HG03520 (cell line): ENCODE measurements at regions not wholly inside any gene's neighbourhood (a gene's known extent, or its start where the extent isn't known, plus 50 kb on each side); places are given as distances from the start of the nearest gene placed in this dataset.

Source experiments
- ATAC-seq: cut with Tn5 transposase; IDR thresholded peaks from one replicate; pipeline ENCODE4 v1.9.1; 2021; ENCODE audit warnings: mild to moderate bottlenecking, moderate library complexity; ENCODE audit not compliant: unreplicated experiment

DNA sequence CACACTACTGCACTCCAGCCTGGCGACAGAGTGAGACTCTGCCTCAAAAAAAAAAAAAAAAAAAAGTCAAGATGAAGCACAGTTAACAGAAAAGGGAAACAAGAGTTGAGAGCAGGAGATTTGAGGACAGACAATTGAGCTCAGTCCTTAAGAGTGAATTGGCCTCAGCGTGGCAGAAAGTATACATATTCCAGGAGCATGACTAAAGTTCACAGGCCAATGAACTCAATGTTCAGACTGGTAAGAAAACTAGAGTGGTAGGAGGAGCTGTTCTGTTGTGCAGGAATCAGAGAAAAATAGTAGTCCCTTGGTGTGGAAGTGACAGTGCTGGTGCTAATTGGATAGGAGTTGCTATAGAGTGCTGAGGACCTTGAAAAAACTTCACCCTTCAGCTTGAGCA lies 60.0 kb downstream of the NRN1 start:
- no peak for ATAC-seq

DNA sequence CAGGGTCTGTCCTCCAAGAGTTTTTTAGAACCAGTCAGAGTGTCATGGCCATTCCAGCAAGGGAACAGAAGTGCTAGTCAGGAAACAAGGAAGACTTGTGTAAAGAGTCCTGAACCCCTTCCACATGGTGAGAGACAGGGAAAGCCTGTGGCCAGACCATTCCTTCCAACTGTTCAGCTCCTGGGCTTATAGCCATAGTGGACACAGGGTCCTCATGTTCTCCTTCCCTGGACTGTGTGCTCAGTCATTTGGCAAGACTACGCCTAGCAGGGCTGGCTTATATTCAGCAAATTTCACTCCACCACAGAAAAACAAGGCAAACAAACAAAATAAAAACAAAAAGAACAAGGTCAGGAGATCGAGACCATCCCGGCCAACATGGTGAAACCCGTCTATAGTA lies 60.5 kb downstream of the NRN1 start:
- no peak for ATAC-seq

DNA sequence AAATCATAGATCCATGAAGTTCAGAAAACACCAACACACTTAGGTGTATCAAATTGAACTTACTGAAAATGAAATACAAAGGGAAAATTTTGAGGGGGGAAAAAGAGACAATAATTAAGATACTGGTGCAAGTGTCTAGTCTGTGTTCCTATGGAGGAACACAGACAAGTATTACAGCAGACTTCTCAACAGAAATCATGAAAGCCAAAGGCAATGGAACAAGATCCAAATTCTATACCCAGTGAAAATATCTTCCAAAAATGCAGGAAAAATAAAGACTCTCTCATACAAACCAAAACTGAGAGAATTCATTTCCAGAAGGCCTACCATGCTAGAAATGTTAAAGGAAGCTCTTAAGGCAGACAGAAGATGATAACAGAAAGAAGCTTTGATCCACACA lies 63.1 kb downstream of the NRN1 start:
- ATAC-seq: no peak

DNA sequence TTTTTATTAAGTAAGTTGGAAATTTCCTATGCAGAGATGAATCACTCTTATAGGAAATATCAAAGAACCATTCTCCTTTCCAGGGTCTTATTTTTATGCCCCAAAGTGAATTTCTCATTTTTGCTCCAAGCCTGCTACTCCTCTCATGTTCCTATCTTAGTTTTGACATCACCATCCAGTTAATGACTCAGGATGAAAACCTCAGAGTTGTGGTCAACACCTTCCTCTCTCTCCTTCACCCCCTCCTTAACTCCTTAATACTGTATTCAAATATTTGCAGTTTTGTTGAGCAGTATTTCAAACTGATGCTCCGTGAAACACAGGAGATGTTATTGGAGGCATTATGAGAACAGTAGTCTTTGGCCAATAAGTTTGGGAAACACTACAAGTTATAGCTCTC lies 64.1 kb downstream of the NRN1 start:
- ATAC-seq: no peak

GRCh38 chr6:5941188-5941587 lies 65.5 kb downstream of the NRN1 start:
- ATAC-seq: no peak

DNA sequence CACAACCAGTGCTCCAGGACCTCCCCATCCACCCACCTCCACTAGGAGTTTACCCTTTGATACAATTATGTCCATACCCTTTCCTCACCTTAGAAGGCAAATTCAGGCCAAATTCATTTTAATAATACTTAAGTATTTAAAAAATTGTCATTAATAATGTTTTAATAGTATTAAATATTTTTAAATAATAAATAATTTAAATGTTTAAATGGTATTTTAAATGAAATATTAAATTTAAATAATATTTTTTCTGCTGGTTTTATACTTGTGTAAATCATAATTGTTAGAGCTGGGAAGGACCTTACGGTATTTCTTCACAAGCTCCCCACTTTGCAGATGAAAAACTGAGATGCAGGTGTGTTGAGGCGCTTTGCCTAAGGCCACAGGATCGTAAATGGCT lies 67.8 kb downstream of the NRN1 start:
- ATAC-seq: no peak

GRCh38 chr6:5937936-5938706 lies 68.6 kb downstream of the NRN1 start:
- ATAC-seq: no peak

DNA sequence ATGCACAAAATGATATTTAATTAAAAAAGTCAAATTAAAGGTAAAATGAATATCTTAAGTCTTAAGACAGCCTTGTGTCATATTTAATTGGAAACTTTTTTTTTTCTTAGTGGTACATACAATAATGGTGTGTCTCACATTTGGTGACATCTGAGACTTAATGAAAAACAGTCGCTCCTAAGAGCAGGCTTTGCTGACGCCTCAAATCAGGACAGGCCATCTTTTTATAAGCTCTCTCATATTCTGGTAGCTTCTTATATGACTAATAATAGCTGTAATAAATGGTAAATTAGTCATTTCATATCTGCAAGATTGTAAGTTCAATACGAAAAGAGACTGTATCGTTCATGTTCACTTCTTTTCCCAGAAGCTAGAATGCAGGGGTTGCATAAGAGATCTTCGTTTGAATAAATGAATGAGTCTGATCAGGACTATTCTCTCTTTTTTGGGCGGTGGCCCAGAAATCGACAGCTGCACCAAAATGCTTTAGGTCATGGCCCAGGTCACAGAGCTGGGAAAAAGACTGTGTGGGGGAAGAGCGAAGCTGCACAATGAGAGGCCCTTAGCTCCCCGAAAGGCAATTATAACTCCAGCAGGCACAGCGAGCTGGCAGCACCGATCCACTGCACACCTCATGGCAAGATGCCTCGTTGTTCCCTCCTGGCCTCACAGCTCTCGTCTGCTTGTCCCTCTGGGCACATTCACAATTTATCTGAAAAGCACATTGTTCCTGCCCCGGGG lies 69.4 kb downstream of the NRN1 start:
- no peak for ATAC-seq

GRCh38 chr6:5936631-5937030 lies 70.1 kb downstream of the NRN1 start:
- ATAC-seq: no peak

DNA sequence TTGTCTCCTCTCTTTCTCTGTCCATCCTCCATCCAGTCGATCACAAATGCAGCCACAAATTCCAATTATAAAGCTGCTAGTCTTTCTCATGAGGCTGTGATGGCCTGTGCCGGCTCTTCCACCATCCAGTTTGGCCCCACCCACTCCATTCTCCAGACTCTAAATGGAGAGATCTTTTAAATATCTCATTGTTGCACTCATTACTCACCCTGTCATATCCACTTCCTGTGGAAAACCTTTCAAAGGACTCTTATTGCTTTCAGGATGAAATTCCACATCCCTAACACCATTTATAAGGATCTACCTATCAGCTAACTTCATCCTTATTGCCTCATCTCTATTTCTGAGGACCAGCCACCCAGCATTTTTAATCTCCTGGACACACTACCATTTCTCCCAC lies 70.6 kb downstream of the NRN1 start:
- ATAC-seq: no peak

DNA sequence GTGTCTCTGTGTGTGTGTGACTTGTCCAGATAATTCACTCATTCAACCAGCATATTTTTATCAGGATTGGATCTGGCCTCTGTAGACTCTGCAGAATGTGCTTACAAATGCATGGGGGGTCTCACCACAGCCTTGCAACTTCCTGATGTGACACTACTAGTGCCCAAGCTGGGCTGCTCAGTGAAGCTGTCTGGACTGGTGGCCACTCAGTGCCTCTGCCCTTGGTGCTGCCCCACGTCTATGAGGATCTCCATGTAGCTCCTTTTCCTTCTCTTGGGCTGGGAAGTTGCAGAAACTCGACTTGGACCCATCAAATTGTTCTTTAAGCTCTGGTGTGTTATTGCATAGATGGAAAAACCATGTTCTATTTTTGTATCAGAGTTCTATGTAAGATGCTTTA lies 75.8 kb downstream of the NRN1 start:
- ATAC-seq: no peak

DNA sequence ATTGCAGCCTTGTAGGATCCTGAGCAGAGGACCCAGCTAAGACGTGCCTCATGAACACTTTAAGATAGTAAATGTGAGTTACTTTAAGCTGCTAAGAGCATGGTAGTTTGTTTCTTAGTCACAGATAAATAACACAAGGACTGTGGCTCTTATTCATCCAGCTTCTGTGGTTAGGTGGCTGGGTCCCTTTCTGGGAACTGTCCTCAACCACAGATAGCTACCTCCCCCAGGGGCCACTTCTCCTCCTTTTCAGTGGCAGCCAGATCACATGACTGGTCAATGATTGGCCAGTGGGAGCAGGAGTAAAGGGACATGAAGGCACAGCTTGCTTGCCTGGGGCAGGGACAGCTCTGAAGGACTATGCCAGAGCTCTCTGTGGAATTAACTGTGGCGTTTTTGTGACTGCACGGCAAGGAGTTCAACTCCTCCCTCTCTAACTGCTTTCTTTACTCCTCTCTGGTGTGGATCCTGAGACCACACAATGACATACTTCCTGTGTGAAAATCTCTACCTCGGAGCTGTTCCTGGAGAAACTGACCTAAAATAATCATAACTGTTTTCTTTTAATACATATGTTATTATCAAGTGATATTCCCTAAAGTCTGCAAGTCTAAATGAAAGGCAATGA lies 76.5 kb downstream of the NRN1 start:
- ATAC-seq: no peak

- no peak for ATAC-seq
Measured at GRCh38 chr6:5923840-5924239, 82.9 kb downstream of the NRN1 start.

GRCh38 chr6:5922230-5922629 lies 84.5 kb downstream of the NRN1 start:
- ATAC-seq: no peak

DNA sequence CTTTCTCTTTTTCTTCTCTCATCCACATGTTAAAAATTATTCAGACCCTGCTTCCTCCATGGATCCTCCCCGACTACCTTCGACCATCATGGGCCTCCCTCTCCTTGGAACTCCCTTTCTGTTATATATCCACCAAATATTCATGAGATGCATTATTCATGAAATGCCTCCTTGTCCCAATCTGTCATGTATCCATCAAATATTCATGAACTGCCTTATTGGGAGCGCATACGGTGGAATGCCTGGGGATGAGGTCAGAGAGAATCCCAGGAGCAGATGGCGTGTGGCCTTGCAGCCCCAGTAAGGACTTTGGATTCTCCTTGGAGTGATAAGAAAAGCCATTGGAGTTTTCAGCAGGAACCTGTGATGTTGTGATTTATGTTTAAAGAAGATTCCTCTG lies 97.0 kb downstream of the NRN1 start:
- no peak for ATAC-seq

DNA sequence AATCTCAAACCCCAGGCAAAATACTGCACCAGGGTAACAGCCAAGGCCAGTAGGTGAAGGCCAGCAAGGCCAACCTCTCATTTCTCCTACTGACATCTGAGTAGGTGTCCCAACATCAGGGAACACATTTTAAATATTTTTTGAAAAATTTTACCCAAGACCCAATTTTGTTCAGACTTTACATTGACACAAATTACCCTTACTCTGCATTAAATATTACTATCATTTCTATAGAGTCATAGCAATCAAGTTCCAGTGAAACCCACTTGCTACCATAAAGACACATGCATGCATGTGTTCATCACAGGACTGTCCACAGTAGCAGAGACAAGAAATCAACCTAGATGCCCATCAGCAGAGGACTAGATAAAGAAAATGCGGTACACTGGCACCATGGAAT lies 99.9 kb downstream of the NRN1 start:
- ATAC-seq: no peak

- no peak for ATAC-seq
Measured at GRCh38 chr6:5906340-5906670, 100.4 kb downstream of the NRN1 start.

DNA sequence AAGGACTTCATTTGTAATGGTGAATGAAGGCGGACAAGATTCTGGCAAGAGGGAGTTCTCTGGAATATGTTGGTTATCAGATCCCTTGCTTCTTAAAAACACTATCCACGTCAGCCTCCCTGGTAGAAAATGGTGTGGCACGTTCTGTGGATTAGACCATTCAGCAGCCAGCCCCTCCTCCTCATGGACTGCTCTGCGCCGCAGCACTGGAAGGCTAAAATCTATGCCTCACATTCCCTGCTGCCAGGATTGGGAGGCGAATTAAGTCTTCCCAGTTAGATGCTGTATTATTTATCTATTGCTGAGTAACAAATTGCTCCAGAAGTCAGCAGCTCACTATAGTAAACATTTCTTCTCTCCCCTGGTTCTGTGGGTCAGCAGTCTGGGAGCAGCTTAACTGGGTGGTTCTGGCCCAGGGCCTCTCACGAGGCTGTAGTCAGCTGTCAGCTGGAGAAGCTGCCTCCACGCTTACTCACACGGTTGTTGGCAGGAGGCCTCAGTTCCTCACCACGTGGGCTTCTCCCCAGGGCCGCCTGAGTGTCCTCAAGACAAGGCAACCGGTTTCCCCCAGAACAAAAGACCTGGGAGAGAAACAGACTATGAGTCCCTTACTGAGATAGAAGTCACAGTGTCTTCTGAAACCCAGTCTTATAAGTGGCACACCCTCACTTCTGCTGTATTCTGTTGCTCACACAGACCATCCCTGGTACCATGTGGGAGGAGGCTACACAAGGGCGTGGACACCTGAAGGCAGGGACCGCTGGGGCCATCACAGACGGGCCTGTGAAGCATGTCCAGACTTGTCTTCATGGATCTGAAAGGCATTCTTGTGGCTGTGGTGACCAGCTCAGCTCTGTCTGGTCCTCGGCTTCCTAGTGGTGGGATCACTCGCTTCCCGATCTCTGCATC lies 101.0 kb downstream of the NRN1 start:
- ATAC-seq: no peak

- ATAC-seq: no peak
Measured at GRCh38 chr6:5904532-5904931, 102.2 kb downstream of the NRN1 start.

DNA sequence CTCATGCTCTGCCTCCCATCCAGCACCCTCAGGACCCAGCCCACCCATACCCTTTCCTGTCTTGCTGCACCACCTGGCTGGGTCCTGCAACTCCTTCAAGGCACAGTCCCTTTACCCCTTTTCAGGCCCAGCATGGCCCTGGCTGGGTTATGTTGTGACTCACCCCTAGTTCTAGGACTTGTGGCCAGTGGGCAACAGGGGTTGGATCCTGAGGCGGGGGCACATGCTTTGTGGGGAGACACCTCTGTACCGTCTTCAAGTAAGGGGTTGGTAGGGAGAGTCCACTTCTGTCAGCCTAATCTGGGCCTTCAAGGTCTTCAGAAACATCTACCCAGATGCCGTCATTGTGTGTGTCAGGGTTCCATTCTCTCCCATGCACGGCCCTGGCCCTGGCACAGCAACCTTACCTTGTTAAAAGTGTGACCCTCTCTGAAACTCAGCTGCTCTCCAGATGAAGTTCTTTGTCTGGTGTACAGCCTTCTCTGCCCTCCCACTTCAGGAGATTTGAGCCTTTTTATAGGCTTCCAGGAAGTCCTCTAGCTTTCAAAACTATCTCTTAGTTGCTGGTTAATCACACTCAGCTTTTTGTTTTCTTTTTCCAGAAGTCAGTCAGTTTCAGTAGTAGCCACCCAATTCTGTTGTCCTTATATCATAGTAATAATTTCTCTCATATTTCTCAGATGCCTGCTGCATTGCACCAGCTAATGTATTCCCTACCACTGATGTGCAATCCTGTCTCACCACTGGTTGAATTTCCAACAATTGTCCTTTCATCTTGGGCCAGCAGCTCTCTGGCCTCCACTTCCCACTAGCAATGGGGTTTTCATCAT lies 107.3 kb downstream of the NRN1 start:
- no peak for ATAC-seq
